HG03521 (cell line): ENCODE measurements at regions not wholly inside any gene's neighbourhood (a gene's known extent, or its start where the extent isn't known, plus 50 kb on each side); places are given as distances from the start of the nearest gene placed in this dataset.

Experiments
- ATAC-seq: cut with Tn5 transposase; IDR thresholded peaks from one replicate; pipeline ENCODE4 v1.9.1; 2021; ENCODE audit warnings: mild to moderate bottlenecking, moderate library complexity; ENCODE audit not compliant: unreplicated experiment

GRCh38 chr5:4901305-4901811 is 238.8 kb upstream of the ADAMTS16 start:
- ATAC-seq = no peak

GRCh38 chr5:4901924-4902323 is 238.2 kb upstream of the ADAMTS16 start:
- no peak for ATAC-seq

GRCh38 chr5:4905674-4906520 is 234.2 kb upstream of the ADAMTS16 start:
- ATAC-seq = no peak

DNA sequence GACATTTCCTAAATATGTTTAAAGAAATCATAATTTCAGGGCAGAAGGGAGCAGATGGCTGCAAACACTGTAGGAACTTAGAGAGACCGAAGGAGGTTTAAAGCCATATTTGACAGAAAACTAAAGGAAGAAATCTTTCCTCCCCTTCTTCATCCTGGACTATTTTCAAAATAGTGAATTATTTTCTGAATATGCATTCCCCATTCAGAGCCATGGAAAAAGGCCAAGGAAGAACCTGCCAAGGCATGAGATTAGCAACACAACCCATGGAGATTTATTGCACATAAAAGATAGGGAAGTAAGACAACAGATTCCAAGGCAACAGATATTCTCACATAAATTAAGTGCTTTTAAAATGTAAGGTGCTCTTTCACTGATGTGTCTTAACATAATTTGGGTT is 233.3 kb upstream of the ADAMTS16 start:
- ATAC-seq = no peak

DNA sequence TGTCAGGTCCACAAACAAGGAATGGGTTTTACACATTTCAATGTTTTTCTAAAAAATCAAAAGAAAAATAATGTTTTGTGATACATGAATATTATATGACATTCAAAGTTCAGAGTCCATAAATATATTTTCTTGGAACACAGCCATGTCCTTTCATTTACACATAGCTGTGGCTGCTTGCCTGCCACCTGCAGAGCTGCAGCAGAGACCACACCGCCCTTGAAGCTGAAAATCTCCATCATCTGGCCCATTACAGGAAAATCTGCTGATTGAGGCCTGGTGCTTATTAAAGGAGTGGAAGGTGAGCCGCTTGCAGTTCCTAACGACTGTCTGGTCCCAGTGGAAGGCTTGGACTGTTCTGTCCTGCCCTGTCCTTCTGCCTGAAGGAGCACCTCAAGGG is 232.6 kb upstream of the ADAMTS16 start:
- no peak for ATAC-seq

DNA sequence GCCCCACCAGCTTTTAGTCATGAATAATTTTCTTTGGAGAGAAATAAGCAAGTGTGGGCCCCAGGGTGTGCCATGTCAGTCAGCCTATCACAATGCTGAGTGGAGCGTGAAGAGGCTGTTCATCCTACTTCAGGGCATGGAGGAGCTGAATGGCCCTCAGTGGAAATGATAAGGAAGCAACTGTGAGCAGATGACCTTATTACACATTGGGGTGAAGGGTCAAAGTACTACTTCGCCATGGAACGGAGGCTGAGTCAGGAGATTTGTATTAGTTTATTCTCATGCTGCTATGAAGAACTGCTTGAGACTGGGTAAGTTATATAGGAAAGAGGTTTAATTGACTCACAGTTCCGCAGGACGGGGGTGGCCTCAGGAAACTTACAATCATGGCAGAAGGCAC is 231.0 kb upstream of the ADAMTS16 start:
- no peak for ATAC-seq

- no peak for ATAC-seq
Measured at GRCh38 chr5:4911646-4912403, 228.3 kb upstream of the ADAMTS16 start.

DNA sequence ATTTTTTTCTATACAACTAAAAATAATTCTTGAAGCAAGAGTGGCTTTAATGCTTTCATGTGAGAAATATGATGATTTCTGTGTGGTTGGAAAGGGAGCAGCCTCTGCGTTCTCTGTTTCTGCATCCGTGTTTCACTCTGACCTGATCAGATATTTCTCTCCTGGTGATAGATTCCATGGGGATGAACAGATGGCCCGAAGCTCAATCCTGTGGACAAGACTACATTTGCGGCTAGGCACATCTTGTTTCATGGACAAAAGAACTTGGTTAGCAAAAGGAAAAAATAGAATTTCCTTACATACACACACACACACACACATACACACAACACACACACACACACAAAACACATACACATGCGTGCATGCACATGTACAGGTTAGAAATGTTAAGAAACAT is 218.2 kb upstream of the ADAMTS16 start:
- no peak for ATAC-seq

DNA sequence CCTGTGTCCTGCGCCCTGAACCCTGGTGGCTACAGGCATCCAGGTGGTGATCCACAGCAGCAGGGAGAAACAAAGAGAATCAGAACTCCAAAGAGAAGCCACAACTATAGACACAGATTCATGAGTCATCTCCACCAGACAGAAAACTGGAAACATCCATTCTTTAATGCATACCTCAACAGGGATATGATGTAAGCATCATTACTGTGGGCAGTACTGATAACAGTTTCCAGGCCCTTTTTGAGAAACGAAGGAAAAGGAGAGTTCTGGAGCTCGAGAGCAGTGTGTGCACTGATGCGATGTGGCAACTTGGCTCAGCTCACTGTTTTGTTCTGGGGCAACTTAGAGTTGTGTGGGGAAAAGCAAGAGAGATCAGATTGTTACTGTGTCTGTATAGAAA is 215.6 kb upstream of the ADAMTS16 start:
- ATAC-seq = no peak

DNA sequence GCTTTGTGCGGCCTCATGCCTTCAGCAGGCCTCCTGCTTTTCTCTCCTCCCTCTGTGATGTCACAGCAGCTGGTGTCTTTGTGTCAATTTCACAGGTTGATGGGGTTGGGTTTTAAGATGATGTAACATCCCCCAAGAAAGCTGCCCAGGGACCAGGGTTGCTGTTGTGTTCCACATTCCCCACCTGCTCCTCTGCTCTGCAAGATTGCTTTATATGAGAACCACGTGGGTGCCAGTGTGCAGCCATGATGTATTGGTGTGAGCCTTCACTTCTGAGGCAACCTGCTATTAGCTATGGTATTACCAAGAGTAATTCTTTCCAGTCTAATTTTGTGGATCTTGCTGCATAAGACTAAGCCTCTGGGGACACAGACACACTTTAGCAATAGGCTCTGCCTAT is 213.0 kb upstream of the ADAMTS16 start:
- no peak for ATAC-seq

GRCh38 chr5:4928409-4928808 is 211.7 kb upstream of the ADAMTS16 start:
- ATAC-seq = no peak

GRCh38 chr5:4929092-4929655 is 211.0 kb upstream of the ADAMTS16 start:
- no peak for ATAC-seq

GRCh38 chr5:4939042-4939781 is 200.9 kb upstream of the ADAMTS16 start:
- ATAC-seq = no peak

- ATAC-seq = no peak
Measured at GRCh38 chr5:4941161-4941560, 199.0 kb upstream of the ADAMTS16 start.

DNA sequence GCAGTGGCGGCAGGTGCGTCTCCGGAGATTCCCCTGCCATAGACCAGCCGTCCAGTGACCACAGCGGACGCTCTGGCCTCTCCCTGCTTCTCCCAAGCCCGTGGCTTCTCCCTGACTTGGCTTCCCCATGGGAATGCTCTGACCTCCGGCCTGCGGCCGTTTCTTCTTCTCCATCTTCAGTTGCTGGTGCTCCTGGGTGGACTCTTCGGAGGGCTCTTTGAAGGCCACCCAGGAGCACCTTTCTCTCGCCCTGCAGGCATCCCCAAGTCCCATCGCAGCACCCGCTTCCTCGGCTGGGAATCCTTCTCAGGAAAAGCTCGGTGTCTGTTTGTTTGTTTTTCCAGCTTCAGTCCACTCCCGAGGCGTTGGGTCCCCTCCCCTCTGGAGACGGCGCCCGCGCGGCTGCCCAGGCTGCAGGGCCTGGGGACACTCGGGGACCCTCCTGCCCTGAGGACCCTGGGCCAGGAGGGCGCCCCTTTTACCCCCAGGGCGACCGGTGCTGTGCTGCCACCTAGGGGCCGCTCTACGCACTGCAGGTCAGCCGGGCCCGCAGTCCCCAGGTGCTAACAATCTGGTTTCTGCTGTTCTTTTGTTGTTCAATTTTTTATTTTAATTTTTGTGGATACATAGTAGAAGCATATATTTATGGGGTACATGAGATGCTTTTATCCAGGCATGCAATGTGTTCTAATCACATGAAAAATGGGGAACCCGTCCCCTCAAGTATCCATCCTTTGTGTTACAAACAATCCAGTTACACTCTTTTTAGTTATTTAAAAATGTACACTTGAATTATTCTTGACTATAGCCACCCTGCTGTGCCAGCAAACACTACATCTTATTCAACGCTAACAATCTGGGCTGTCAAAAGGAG is 197.9 kb upstream of the ADAMTS16 start:
- no peak for ATAC-seq

DNA sequence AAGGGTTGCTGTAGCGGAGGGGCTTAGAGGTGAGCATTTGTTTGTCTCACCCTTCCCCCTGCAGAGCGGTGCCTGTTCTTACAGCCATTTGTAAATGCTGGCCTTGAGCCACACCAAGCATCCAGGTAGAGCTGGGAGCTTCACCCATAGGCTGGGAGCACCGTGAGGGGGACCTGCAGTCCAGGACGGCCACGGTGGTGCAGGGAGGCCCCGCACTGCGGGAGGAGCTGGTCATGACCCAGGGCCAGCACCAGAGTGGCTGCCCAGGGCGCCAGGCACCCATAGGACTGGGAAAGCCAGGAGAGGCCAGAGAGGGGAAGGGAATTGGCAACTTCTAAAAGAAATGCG is 197.3 kb upstream of the ADAMTS16 start:
- no peak for ATAC-seq

DNA sequence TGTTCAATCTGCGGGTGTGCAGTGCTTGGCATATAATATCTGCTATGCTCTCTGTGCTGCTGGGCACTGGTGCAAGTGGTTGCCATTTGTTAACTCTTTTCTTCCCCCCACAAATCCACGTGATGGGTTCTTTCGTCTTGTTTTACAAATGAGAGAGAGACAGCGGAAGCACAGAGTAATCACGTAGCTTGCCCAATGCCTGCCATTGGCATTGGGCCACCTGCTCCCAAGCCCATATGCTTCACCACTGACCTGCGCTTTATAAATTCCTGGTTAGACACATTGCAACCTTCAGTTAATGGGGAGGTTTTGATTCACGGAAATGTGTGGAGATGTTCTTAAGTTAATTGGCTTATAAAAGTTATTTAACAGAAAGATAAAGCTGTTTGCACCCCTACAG is 194.8 kb upstream of the ADAMTS16 start:
- ATAC-seq = no peak

GRCh38 chr5:4947106-4947505 is 193.0 kb upstream of the ADAMTS16 start:
- ATAC-seq = no peak

DNA sequence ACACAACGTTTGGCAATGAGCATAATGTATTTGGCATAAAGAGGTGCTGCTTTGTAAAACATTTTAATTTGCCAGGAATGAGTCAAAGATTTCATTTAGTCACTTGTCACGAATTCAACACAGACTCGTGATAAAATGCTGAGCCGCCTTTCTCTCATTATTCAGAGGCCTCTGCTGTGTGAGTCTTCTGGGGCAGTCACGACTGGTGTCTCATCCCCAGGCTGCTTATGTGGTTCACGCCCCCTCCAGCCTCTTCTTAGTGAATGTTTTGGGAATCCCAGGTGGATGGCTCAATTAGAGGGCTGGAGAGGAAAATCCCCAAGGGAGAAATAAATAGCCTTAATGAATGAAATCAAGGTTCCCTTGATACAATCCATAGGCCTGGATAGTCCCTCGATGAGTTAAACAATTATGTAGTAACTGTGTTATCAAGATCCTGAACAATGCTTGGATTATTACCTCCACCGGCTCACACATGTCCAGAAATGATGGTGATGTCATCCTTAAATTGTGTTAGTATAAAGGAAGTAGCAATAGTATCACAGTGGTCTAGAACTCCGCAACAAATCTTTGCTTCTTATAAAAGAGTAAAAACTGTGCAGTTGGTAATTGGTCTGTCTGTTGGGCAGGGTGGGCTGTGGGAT is 192.1 kb upstream of the ADAMTS16 start:
- ATAC-seq = no peak

- ATAC-seq = no peak
Measured at GRCh38 chr5:4949108-4949507, 191.0 kb upstream of the ADAMTS16 start.
